GM12864 (cell line): ENCODE measurements at regions not wholly inside any gene's neighbourhood (a gene's known extent, or its start where the extent isn't known, plus 50 kb on each side); places are given as distances from the start of the nearest gene placed in this dataset.

Experiments used
- DNase-seq: peaks from one replicate; pipeline ENCODE4 v3.0.0-alpha.2; 2011; ENCODE audit warnings: low read depth
- H3K4me3 ChIP-seq: 2 replicates; pipeline ENCODE4 v1.5.1; 2011; ENCODE audit warnings: mild to moderate bottlenecking, low read depth, low read length, control low read depth
- TF ChIP-seq, protein P1 (sequence below): IDR thresholded peaks from 2 replicates; pipeline ENCODE4 v1.5.1; 2011; ENCODE audit warnings: low read depth, mild to moderate bottlenecking, moderate library complexity, low read length, control low read depth, inconsistent platforms; ENCODE audit errors: missing control alignments

DNA sequence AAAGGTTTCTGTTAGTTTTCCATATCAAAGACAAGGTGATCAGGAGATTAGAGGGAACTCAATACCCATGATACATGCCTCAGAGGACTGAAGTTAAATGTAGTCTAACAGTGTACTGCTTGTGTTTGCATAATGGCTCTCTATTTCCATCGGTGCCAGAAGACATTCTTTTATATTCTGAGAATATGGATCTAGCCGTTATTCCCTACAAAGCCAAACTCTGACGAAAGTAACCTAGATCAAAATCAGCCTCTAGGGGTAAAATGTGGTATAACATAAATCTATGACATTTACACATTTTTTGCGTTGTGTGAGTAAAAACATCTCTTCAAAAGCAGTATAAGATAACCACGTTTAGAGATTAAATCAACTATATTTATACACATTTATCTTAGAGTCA is 2232.7 kb downstream of the PCDH9 start:
- DNase-seq, result no peak
- TF ChIP-seq, protein P1, sequence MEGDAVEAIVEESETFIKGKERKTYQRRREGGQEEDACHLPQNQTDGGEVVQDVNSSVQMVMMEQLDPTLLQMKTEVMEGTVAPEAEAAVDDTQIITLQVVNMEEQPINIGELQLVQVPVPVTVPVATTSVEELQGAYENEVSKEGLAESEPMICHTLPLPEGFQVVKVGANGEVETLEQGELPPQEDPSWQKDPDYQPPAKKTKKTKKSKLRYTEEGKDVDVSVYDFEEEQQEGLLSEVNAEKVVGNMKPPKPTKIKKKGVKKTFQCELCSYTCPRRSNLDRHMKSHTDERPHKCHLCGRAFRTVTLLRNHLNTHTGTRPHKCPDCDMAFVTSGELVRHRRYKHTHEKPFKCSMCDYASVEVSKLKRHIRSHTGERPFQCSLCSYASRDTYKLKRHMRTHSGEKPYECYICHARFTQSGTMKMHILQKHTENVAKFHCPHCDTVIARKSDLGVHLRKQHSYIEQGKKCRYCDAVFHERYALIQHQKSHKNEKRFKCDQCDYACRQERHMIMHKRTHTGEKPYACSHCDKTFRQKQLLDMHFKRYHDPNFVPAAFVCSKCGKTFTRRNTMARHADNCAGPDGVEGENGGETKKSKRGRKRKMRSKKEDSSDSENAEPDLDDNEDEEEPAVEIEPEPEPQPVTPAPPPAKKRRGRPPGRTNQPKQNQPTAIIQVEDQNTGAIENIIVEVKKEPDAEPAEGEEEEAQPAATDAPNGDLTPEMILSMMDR, result no peak
- H3K4me3 ChIP-seq, result no peak overlapping the region

DNA sequence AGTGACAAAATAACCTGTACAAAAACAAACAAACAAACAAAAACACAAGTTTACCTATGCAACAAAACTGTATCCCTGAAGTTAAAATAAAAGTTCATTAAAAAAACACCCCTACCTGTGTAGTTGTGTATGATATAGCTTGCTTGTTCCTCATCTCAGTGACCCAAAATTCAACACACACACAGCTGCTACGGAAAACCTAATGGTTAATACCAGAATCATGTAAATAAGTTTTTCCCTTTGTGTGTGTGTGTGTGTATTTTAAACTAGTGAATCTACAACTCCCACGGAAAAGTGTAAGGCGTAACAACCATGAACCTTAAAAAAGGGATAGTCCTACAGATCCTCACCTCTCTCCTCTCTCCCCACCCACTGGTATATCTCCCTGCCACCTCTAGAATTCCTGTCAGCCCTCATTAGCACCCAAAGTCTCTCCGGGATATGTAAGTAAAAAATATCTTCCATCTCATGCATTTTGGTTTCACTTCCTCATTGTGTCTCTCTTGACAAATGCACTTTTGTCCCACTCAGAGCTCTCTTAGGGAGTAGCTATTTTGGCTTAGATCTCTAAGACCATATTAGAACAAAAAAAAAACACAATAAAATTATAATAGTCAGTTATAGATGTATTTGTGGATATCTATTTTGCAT is 2236.5 kb downstream of the PCDH9 start:
- no peak for DNase-seq
- TF ChIP-seq, protein P1, result no peak
- no peak overlapping the region for H3K4me3 ChIP-seq

DNA sequence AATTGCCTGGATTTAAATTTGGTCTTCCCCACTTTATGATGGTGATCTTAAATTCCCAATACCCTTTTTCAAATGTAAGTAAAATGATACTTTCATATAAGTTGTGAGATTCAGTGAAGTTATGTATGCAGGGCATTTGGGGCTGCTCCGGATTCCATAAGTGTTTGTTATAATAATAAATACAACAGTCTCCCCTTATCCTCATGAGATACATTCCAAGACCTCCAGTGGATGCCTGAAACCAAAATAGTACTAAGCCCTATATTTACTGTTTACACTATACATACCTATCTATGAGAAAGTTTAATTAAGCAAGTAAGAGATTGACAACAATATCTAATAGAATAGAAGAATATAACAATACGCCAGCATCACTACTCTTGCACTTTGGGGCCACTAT is 2237.8 kb downstream of the PCDH9 start:
- TF ChIP-seq, protein P1, result no peak

DNA sequence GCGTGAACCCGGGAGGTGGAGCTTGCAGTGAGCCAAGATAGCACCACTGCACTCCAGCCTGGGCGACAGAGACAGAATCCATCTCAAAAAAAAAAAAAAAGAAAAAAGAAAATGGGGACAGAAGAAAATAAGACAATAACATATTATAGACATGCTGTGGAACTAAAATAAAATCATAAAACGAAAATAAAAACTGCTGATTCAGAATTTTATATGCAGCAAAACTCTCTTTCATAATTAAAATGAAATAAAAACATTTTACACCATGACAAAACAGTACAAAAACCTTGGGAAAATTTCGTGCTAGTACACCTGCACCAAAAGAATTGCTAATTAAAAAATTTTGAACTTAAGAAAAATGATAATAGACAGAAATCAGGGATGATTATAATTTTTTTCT is 2245.1 kb downstream of the PCDH9 start:
- TF ChIP-seq, protein P1, result no peak
- DNase-seq, result no peak
- no peak overlapping the region for H3K4me3 ChIP-seq

More for the DNA sequence above, 2237.8 kb downstream of the PCDH9 start:
- no peak overlapping the region for H3K4me3 ChIP-seq
- no peak for DNase-seq

DNA sequence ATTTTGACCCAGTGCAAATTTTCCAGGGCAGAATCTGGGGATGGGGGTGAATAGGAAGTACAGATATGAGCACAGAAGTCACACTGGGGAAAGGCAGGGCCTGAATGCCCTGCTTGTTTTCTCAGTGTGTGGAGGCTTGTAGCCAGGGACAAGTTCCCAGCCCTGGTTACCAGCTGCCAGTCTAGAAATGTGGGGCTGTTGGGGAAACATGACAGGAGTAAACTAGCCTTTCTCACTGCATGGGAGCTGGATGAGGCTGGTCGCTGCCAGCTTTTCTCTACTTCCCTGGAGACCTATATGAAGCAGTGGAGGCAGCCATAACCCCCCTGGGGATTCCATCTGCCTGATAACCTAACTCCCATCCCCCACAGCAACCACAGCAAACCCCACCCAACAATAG is 2267.7 kb downstream of the PCDH9 start:
- H3K4me3 ChIP-seq, result no peak overlapping the region
- DNase-seq, result no peak
- TF ChIP-seq, protein P1, result no peak

DNA sequence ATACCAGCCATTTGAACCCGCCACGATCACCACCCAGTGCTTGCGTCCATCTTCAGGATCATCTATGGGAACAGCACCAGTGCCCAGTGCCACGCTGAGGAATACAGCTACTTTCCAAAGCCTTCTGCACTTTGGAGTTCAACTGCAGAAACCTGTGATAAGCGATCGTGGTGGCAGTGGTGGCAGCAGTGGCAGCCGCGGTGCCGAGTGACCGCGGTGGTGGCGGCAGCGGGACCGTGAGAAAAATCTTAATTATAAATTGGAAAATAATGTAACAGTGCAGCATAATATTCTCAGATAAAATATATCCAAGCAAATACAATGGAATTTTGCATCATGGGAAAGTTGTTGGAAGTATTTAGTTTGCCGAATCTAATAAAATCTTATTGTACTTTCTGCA is 2270.9 kb downstream of the PCDH9 start:
- TF ChIP-seq, protein P1, result no peak
- no peak for DNase-seq
- H3K4me3 ChIP-seq, result no peak overlapping the region

DNA sequence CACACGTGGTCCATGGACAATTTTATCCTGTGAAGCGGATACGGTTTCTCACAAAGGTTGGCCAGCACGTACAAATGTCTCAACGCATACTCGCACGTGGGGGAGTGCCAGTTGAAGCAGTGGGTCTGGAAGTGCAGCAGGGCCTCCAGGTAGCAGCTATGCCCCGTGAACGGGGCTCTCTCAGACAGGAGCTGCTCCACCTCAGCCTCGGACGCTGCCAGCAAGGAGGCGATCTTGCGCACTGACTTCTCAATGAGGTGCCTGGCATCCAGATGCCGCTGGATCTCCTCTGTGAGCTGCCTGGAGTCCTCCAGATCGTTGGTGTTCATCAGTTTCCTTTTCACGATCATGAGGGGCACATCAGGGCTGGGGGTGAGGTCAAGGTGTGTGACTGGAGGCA is 2272.0 kb downstream of the PCDH9 start:
- TF ChIP-seq, protein P1, result no peak
- DNase-seq, result no peak
- no peak overlapping the region for H3K4me3 ChIP-seq
